D721Med (cell line): ENCODE measurements at regions not wholly inside any gene's neighbourhood (a gene's known extent, or its start where the extent isn't known, plus 50 kb on each side); places are given as distances from the start of the nearest gene placed in this dataset.

Experiments used
- DNase-seq: peaks from one replicate; pipeline ENCODE4 v3.0.0; 2011; ENCODE audit warnings: low spot score; ENCODE audit not compliant: insufficient read length
- FAIRE-seq: peaks from 2 replicates; lab custom pipeline; 2011; peaks lifted over from hg19 to GRCh38; lab: Jason Lieb, UNC
- TF ChIP-seq, protein P1 (sequence below): IDR thresholded peaks from 2 replicates; pipeline ENCODE4 v1.5.1; 2012; ENCODE audit warnings: mild to moderate bottlenecking, control low read depth; ENCODE audit not compliant: insufficient read depth; ENCODE audit errors: missing control alignments

DNA sequence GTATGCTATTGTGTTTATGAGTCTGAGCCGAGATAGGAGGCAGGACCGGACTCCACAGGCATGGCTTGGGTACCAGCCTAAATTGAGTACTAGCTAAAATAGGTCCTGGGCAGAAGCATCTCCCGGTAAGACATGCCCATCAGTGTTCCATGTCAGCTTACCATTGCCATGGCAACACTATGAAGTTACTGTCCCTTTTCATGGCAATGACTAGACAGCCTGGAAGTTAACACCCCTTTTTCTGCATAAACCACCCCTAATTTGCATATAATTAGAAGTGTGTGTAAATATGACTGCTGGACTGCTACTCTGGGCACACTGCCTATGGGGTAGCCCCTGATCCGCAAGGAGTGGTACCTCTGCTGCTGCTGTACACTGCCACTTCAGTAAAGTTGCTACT is 1005.1 kb upstream of the FAM98A start:
- DNase-seq, result no peak
- no peak for FAIRE-seq
- TF ChIP-seq, protein P1, sequence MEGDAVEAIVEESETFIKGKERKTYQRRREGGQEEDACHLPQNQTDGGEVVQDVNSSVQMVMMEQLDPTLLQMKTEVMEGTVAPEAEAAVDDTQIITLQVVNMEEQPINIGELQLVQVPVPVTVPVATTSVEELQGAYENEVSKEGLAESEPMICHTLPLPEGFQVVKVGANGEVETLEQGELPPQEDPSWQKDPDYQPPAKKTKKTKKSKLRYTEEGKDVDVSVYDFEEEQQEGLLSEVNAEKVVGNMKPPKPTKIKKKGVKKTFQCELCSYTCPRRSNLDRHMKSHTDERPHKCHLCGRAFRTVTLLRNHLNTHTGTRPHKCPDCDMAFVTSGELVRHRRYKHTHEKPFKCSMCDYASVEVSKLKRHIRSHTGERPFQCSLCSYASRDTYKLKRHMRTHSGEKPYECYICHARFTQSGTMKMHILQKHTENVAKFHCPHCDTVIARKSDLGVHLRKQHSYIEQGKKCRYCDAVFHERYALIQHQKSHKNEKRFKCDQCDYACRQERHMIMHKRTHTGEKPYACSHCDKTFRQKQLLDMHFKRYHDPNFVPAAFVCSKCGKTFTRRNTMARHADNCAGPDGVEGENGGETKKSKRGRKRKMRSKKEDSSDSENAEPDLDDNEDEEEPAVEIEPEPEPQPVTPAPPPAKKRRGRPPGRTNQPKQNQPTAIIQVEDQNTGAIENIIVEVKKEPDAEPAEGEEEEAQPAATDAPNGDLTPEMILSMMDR, result no peak

DNA sequence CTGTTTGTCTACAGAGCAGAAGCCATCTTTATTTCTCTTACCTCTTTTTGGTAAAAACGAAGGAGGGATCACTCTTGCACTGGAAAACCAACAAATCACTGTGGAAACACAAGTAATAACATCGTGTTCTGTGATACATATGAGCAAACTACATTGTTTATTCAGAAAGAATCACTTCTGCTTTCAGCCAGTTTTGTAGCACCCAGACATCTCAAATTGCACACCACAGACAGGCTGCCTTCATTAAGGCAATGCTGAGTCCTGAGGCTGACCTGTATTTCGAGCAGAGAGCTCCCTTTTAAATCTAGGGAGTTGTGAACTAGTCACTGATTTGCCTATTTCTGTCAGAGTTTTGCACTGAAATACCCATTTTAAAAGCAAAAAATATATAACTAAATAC is 1003.2 kb upstream of the FAM98A start:
- TF ChIP-seq, protein P1, result no peak
- DNase-seq (no peak), FAIRE-seq (no peak)

DNA sequence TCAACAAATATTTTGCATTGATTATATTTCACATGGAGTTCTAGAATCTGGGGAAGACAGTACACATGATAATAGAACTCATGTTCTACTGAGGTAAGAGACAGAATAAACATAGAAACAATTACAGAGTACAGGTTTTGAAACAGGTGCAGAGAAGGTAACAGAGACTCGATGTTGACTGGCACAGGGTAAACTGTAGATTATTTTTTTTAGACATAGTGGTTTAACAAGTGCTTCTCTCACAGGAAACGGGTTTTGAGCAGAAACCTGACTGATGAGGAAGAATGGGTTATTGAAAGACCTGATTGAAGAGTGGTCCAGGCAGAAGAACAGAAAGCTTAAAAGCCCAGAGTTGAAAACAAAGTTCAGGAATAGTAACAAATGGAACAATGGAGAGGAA is 1002.5 kb upstream of the FAM98A start:
- no peak for DNase-seq
- TF ChIP-seq, protein P1, result no peak
- FAIRE-seq, result no peak

- TF ChIP-seq, protein P1, result no peak
- no peak for FAIRE-seq
- no peak for DNase-seq
These were observed 979.5 kb upstream of the FAM98A start for GRCh38 chr2:34578641-34579040.

DNA sequence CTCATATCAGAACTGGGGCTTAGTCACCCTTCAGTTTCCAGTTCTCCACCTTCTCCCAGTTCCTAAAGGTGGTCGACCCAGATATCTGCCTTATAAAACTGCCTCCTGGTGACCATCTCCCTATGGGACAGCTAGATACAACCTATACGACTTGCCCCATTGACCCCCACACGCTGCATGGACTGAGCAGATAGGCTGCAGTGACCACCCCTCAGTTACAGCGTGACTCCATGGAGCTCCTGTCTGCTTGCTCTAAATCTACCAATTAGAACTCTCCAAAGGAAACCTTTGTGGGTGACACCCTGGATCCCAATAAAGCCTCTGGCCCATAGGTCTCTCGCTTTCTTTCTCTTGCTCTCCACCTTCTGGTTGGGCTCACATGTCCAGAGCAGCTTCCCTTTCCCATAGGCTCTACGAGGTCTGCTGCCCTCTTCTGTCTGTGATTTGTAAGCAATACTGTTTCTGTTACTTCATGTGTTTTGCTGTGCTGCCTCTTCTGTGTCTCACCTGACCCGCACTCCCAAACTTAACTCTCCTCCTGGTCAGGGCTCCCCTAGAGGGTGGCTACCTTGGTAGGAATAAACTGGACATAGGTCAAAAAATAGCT is 971.3 kb upstream of the FAM98A start:
- TF ChIP-seq, protein P1, result peak; percentile 35
- FAIRE-seq, result no peak
- DNase-seq, result no peak

GRCh38 chr2:34567128-34567527 is 968.0 kb upstream of the FAM98A start:
- FAIRE-seq, result no peak
- TF ChIP-seq, protein P1, result no peak
- DNase-seq, result no peak

DNA sequence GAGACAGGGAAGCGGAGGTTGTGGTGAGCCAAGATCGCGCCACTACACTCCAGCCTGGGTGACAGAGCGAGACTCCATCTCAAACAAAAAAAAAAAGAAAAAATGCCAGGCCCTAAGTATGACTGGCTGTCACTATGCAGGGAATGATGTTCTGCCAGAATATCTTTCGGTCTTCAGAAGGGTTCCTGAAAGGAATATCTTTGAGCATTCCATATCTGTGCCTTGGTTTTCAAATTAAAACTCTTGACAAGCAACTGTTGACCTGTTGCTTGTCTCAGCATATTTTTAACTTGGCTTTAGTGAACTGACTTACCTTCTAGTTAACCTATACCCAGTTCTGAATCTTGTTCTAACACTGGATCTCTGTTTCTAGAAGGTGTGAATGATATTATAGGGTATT is 953.2 kb upstream of the FAM98A start:
- no peak for FAIRE-seq
- TF ChIP-seq, protein P1, result no peak

More for the DNA sequence above, 953.2 kb upstream of the FAM98A start:
- no peak for DNase-seq
